GM12872 (cell line): ENCODE measurements at regions not wholly inside any gene's neighbourhood (a gene's known extent, or its start where the extent isn't known, plus 50 kb on each side); places are given as distances from the start of the nearest gene placed in this dataset.

Experiments used
- CTCF ChIP-seq: IDR thresholded peaks from 3 replicates; pipeline ENCODE4 v1.5.1; 2011; ENCODE audit warnings: low read depth, mild to moderate bottlenecking, low read length, moderate library complexity; ENCODE audit not compliant: insufficient read depth

- no peak for TF ChIP-seq CTCF
Measured at GRCh38 chr7:79854621-79855020, 280.0 kb upstream of the GNAI1 start.

GRCh38 chr7:79837915-79838314 lies 296.7 kb upstream of the GNAI1 start:
- no peak for TF ChIP-seq CTCF

GRCh38 chr7:79833616-79834015 lies 301.0 kb upstream of the GNAI1 start:
- no peak for TF ChIP-seq CTCF

GRCh38 chr7:79828866-79829265 lies 305.8 kb upstream of the GNAI1 start:
- no peak for TF ChIP-seq CTCF

- TF ChIP-seq CTCF: no peak
Measured at GRCh38 chr7:79823246-79823951, 311.2 kb upstream of the GNAI1 start.

- TF ChIP-seq CTCF: no peak
Measured at GRCh38 chr7:79822620-79823240, 311.9 kb upstream of the GNAI1 start.

- TF ChIP-seq CTCF: no peak
Measured at GRCh38 chr7:79820387-79820786, 314.2 kb upstream of the GNAI1 start.
